Caco-2 (cell line): ENCODE measurements at regions not wholly inside any gene's neighbourhood (a gene's known extent, or its start where the extent isn't known, plus 50 kb on each side); places are given as distances from the start of the nearest gene placed in this dataset.

Source experiments
- BruUV-seq: library from RNA; stranded (reverse); fragments of 400-500 nt; replicated peaks from 2 replicates; lab custom pipeline; 2021; lab: Mats Ljungman, UMichigan
- CTCF ChIA-PET: fragments of 300-600 bp; sonication (Branson Sonifier 250); formaldehyde crosslinking; loops from one replicate; lab custom pipeline; 2022; ENCODE audit warnings: antibody characterized with exemption; lab: Charles Lee
- POLR2A ChIA-PET: fragments of 300-600 bp; sonication (Branson Sonifier 250); formaldehyde crosslinking; loops from one replicate; lab custom pipeline; 2022; ENCODE audit warnings: antibody characterized with exemption; lab: Charles Lee
- DNase-seq, 2 experiments: peaks; one replicate each; pipeline versions ENCODE4 v3.0.0 to v3.0.0-alpha.2; 2020 to 2022
- H3K27me3 ChIP-seq: replicated peaks from 2 replicates; pipeline ENCODE4 v1.6.0; 2011; ENCODE audit warnings: low read length; ENCODE audit not compliant: control insufficient read depth, insufficient read depth
- H3K36me3 ChIP-seq: 2 replicates; pipeline ENCODE4 v1.5.1; 2011; ENCODE audit warnings: low read length; ENCODE audit not compliant: control insufficient read depth, insufficient read depth
- H3K4me1 ChIP-seq: fragments of 250-450 bp; sonication (Bioruptor Pico); 2 replicates; pipeline ENCODE4 v1.5.1; 2020; ENCODE audit warnings: mild to moderate bottlenecking
- H3K4me3 ChIP-seq: 2 replicates; pipeline ENCODE4 v1.5.1; 2011; ENCODE audit warnings: low read depth, mild to moderate bottlenecking, control low read depth, low read length
- H3K9me3 ChIP-seq: fragments of 250-450 bp; sonication (Bioruptor Pico); 2 replicates; pipeline ENCODE4 v1.5.1; 2020; ENCODE audit warnings: mild to moderate bottlenecking, moderate library complexity
- H3K27ac Mint-ChIP-seq: one replicate; pipeline ENCODE4 v1.8.0; 2022; ENCODE audit warnings: mixed read lengths; ENCODE audit not compliant: unreplicated experiment
- H3K27me3 Mint-ChIP-seq: one replicate; pipeline ENCODE4 v1.8.0; 2022; ENCODE audit warnings: mixed read lengths; ENCODE audit not compliant: insufficient read depth, unreplicated experiment
- H3K36me3 Mint-ChIP-seq: one replicate; pipeline ENCODE4 v1.8.0; 2022; ENCODE audit warnings: mild to moderate bottlenecking, mixed read lengths; ENCODE audit not compliant: insufficient read depth, unreplicated experiment
- H3K4me1 Mint-ChIP-seq: one replicate; pipeline ENCODE4 v1.8.0; 2022; ENCODE audit warnings: low read depth, mixed read lengths; ENCODE audit not compliant: unreplicated experiment
- H3K4me3 Mint-ChIP-seq: one replicate; pipeline ENCODE4 v1.8.0; 2022; ENCODE audit warnings: mild to moderate bottlenecking, moderate library complexity, mixed read lengths; ENCODE audit not compliant: unreplicated experiment
- H3K9me3 Mint-ChIP-seq: one replicate; pipeline ENCODE4 v1.8.0; 2022; ENCODE audit warnings: mixed read lengths; ENCODE audit not compliant: unreplicated experiment
- CTCF ChIP-seq, 2 experiments: fragments of 200-600 bp in 1 of 2; IDR thresholded peaks; 1 replicate in 1 of 2; 2 replicates in 1 of 2; pipeline versions ENCODE4 v1.5.1 to v1.8.0; 2011 to 2022; ENCODE audit warnings: antibody characterized with exemption in 1 of 2, control low read depth in 1 of 2, inconsistent platforms in 1 of 2, low read depth in 1 of 2, low read length in 1 of 2, mild to moderate bottlenecking in 1 of 2, moderate library complexity in 1 of 2; ENCODE audit not compliant: insufficient read depth in 1 of 2, severe bottlenecking in 1 of 2, unreplicated experiment in 1 of 2
- intact Hi-C: fragments of 100-400 bp; cut with micrococcal nuclease; formaldehyde crosslinking; loops from one replicate; pipeline ENCODE4 v1.10.0; 2022; ENCODE audit not compliant: unreplicated experiment

- no peak overlapping the region for H3K4me3 Mint-ChIP-seq
- no peaks in the 10 kb centered on the region for H3K9me3 Mint-ChIP-seq
- H3K36me3 Mint-ChIP-seq: no peaks in the 10 kb centered on the region
- H3K4me3 ChIP-seq: no peak overlapping the region
- no peaks in the 10 kb centered on the region for H3K27me3 Mint-ChIP-seq
- no peaks in the 10 kb centered on the region for H3K36me3 ChIP-seq
- 0 out of 2 replicates have a peak, but pooled peaks cover 5% of the 10 kb centered on the region for H3K9me3 ChIP-seq
- no peak for TF ChIP-seq CTCF (IDR thresholded peaks at IDR 0.05; ENCODE audit: insufficient read depth in 1 of 2, low read depth in 1 of 2, low read length in 1 of 2, severe bottlenecking in 1 of 2, unreplicated experiment in 1 of 2)
- POLR2A ChIA-PET: no interaction called here
- intact Hi-C loops: no loop called here
- H3K4me1 ChIP-seq: no peaks in the 10 kb centered on the region
- no peaks in the 10 kb centered on the region for H3K4me1 Mint-ChIP-seq
- BruUV-seq: no TSS peak
- H3K27me3 ChIP-seq: no peaks in the 10 kb centered on the region
- CTCF ChIA-PET: no interaction called here
- DNase-seq: no peak
- H3K27ac Mint-ChIP-seq: no peak overlapping the region
Measured at GRCh38 chr2:226514895-226515294, 284.7 kb downstream of the IRS1 start.

GRCh38 chr2:226511311-226511710 lies 288.3 kb downstream of the IRS1 start:
- no peaks in the 10 kb centered on the region for H3K4me1 Mint-ChIP-seq
- Histone ChIP-seq H3K9me3 (no peaks in the 10 kb centered on the region), H3K4me1 (no peaks in the 10 kb centered on the region), H3K27me3 (no peaks in the 10 kb centered on the region), H3K4me3 (no peak overlapping the region), H3K36me3 (no peaks in the 10 kb centered on the region)
- intact Hi-C loops: no loop called here
- H3K36me3 Mint-ChIP-seq: no peaks in the 10 kb centered on the region
- ChIA-PET POLR2A (no interaction called here), CTCF (no interaction called here)
- no TSS peak for BruUV-seq
- no peak overlapping the region for H3K4me3 Mint-ChIP-seq
- no peaks in the 10 kb centered on the region for H3K9me3 Mint-ChIP-seq
- TF ChIP-seq CTCF (IDR thresholded peaks at IDR 0.05; ENCODE audit: insufficient read depth in 1 of 2, low read depth in 1 of 2, low read length in 1 of 2, severe bottlenecking in 1 of 2, unreplicated experiment in 1 of 2): no peak
- DNase-seq: no peak
- no peaks in the 10 kb centered on the region for H3K27me3 Mint-ChIP-seq
- H3K27ac Mint-ChIP-seq: no peak overlapping the region

GRCh38 chr2:226508683-226509082 lies 290.9 kb downstream of the IRS1 start:
- Histone ChIP-seq H3K36me3 (no peaks in the 10 kb centered on the region), H3K4me3 (no peak overlapping the region), H3K4me1 (no peaks in the 10 kb centered on the region), H3K27me3 (no peaks in the 10 kb centered on the region), H3K9me3 (no peaks in the 10 kb centered on the region)
- no peaks in the 10 kb centered on the region for H3K36me3 Mint-ChIP-seq
- no TSS peak for BruUV-seq
- H3K4me1 Mint-ChIP-seq: no peaks in the 10 kb centered on the region
- intact Hi-C loops: no loop called here
- POLR2A ChIA-PET: no interaction called here
- no peak overlapping the region for H3K27ac Mint-ChIP-seq
- CTCF ChIA-PET: no interaction called here
- TF ChIP-seq CTCF (IDR thresholded peaks at IDR 0.05; ENCODE audit: insufficient read depth in 1 of 2, low read depth in 1 of 2, low read length in 1 of 2, severe bottlenecking in 1 of 2, unreplicated experiment in 1 of 2): no peak
- H3K27me3 Mint-ChIP-seq: no peaks in the 10 kb centered on the region
- H3K4me3 Mint-ChIP-seq: no peak overlapping the region
- DNase-seq: no peak
- no peaks in the 10 kb centered on the region for H3K9me3 Mint-ChIP-seq
